Ecto neural progenitor cell (in vitro differentiated cells): ENCODE measurements at regions not wholly inside any gene's neighbourhood (a gene's known extent, or its start where the extent isn't known, plus 50 kb on each side); places are given as distances from the start of the nearest gene placed in this dataset.
A peak's percentile ranks its signal among the peaks of the same experiment; 100 is the strongest.
"Not testable (repeated sequence)": the region's sequence is repeated elsewhere in the genome, so short reads cannot be mapped to it uniquely, and the experiment has no call there.

Experiments used
- DNase-seq: peaks from one replicate; pipeline ENCODE4 v3.0.0-alpha.2; 2018; ENCODE audit warnings: low spot score

- DNase-seq: no peak
These were observed 51.0 kb upstream of the ACTR3 start for GRCh38 chr2:113838744-113839444.

DNA sequence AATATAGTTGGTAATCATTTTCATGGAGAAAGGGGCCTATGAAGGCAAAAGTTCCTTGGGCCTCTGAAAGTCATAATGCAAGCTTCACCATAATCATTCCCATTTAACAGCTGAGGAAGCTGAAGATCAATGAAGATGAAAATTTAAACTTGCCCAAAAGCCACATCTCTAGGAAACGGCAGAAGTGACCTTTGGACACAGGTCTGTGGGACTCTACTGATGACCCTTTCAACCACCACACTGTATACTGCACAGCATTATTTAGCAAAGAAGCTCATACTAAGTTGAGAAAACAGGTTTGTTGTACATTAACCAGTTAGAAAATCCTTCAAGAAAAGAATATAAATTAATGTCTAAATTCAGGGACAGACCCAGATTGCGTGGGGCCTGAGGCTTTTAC is 51.6 kb upstream of the ACTR3 start:
- DNase-seq: no peak

DNA sequence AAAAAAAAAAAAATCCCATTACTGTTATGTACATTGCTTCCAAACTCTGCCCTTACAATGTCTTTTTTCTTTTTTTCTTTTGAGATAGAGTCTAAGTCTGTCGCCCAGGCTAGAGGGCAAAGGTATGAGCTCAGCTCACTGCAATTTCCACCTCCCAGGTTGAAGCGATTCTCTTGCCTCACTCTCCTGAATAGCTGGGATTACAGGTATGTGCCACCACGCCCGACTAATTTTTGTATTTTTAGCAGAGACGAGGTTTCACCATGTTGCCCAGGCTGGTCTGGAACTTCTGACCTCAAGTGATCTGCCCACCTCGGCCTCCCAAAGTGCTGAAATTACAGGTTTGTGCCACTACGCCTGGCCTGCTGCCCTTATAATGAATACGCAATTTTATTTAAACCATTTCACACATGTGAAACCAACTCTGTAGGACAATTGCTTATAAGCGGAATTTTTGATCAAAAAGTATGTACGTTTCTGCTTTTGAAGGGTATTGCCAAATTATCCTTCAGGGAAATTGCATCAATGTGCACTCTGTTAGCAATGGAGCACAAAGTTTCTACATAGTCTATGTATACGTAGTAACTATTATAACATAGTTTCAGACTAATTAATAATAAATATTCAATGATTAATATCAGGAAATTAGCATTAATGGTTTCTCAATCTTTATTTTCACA is 55.7 kb upstream of the ACTR3 start:
- DNase-seq: no peak

- no peak for DNase-seq
These were observed 57.0 kb upstream of the ACTR3 start for GRCh38 chr2:113832795-113833290.

DNA sequence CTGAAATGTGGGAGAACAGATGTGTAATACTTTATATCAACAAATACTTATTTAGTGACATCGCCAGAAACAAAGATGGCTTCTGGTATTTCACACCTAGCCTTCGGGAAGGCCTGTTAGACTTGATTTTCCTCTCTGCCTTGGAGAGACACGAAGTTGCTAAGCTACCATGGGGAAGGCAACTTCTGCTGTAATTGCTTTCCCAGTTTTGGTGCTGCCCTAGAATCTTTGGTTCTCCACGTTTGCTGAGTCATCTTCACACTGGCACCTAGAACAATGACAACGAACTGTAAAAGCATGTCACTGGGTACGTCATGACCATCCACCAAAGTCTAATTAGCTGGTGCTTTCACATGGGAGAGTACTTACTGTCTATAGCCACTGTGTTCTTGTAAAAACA is 58.7 kb upstream of the ACTR3 start:
- no peak for DNase-seq

DNA sequence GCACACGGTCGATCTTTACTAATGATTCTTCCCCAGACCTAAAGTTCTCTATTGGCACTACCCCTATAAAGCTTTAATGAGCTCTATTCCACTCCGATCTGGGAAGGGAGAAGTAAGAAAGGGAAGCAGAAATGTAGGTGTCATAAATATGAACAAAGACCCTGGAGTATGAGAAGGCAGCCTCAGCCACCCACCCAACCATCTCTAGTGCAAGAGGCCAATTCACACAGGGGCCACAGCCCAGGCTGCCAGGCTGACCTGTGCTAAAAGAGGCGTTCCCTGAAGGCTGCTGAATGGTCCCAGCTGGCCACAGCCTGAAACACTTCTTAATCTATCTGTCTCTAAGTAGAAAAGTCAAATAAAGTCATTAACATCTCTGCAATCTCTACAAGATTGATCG is 60.1 kb upstream of the ACTR3 start:
- no peak for DNase-seq

DNA sequence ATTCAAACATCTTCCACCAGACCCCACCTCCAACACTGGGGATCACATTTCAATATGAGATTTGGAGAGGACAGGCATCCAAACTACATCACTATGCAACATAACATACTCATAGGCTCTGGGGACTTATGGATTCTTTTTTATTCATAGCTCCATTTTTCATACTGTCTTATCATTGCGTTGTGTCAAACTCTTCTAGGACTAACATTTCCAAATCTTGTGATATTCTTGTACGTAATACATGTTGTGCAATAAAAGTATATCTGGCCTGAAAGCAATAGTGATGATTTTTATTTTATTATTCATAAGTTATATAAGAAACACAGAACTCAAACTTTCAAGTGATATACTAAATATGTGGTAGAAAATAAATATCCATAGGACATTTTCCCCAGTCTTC is 60.6 kb upstream of the ACTR3 start:
- DNase-seq: no peak

DNA sequence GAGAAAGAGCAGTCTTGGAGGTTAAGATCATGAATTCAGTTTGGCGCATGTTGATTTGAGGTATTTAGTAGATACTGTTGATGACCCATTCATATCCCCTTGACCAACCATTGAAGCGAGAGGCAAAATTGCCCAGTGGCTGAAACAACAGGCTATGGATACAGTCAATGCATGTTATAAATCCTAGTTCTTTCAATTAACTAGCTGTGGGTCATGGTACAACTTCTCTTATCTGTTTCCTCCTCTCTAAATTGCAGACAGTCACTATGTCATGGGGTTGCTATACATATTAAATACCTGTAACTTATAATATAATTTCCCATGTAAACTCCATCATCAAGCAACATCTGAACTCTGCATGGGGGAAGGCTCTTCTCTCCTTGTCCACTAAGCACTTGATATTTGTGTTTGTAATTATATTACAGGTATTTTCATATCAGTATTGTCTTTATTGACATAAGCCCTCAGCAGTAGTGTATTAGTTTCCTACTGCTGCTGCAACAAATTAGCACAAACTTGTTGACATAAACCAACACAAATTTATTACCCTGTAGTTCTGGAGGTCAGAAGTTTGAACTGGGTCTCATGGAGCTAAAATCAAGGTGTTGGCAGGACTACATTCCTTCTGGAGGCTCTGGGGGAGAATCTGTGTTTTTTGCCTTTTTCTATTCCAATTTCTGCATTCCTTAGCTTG is 61.7 kb upstream of the ACTR3 start:
- no peak for DNase-seq

- no peak for DNase-seq
These were observed 62.5 kb upstream of the ACTR3 start for GRCh38 chr2:113827426-113827825.

DNA sequence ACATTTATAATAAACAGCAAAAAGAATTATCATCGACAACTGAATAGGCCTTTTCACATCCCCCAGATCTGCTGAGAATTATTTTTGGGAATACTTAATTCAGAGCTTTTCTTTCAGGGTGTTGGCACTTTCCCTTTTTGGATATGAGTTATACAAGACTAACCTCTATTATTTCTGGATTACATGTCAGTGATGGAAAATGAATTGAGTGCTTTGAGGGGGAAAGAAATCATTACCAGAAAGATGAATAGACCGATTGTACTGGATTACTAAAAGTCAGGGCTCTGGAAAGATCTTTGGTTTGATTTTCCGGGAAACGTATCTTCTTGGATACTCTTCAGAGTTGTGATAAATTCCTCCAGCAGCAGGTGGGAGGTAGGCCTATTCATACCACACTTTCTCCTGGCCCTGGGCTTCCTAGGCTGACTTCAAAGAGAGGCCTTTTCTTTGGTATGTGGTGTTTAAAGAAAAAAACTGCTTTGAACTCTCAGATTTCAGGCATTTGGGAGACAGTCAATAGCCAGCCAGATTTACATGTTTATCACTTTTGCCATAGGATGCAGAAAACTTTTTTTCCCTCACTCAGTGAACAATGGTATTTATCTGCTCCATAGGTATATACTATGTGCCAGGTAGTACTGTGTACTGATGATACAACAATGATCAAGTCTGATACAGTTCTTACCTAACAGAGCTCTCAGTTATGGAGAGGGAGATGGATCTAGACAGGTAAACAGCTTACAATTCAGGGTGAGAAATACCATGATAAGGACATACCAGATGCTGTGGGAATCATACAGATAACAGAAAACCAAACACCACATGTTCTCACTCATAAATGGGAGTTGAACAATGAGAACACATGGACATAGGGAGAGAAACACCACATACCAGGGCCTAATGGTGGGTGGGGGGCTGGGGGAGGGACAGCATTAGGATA is 63.3 kb upstream of the ACTR3 start:
- DNase-seq: no peak

- DNase-seq: no peak
These were observed 65.9 kb upstream of the ACTR3 start for GRCh38 chr2:113823716-113824595.

GRCh38 chr2:113822087-113822815 is 65.8 kb upstream of the SLC35F5 start:
- no peak for DNase-seq

- peak; percentile 52 for DNase-seq
These were observed 62.0 kb upstream of the SLC35F5 start for GRCh38 chr2:113818382-113818951.

DNA sequence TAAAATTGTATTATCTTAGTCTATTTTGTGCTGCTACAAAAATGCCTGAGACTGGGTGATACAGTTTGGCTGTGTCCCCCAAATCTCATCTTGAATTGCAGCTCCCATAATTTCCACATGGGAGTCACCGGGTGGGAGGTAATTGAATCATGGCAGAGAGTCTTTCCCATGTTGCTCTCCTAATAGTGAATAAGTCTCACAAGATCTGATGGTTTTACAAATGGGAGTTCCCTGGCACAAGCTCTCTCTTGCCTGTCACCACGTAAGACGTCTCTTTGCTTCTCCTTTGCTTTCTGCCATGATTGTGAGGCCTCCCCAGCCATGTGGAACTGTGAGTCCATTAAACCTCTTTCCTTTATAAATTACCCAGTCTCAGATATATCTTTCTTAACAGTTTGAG is 57.0 kb upstream of the SLC35F5 start:
- not testable (repeated sequence) for DNase-seq

- DNase-seq: no peak
These were observed 55.8 kb upstream of the SLC35F5 start for GRCh38 chr2:113812204-113812603.

- no peak for DNase-seq
These were observed 52.8 kb upstream of the SLC35F5 start for GRCh38 chr2:113809076-113809736.

DNA sequence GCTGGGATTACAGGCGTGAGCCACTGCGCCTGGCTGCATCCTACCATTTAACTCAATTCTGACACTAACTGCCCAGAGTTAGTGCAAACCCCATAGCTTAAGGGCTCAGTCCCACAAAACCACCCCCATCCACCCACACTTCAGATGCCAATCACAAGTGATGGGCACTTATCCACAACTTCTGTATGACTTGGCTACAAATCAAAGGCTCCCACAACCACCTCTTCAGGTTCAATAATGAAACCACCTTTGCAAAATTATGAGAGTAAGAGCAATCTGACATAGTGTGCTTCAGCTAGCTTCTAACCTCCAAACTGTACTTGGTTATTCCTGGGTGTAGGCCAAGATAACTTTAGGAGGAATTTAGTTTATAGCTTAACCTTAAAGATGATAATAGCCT is 51.3 kb upstream of the SLC35F5 start:
- no peak for DNase-seq

DNA sequence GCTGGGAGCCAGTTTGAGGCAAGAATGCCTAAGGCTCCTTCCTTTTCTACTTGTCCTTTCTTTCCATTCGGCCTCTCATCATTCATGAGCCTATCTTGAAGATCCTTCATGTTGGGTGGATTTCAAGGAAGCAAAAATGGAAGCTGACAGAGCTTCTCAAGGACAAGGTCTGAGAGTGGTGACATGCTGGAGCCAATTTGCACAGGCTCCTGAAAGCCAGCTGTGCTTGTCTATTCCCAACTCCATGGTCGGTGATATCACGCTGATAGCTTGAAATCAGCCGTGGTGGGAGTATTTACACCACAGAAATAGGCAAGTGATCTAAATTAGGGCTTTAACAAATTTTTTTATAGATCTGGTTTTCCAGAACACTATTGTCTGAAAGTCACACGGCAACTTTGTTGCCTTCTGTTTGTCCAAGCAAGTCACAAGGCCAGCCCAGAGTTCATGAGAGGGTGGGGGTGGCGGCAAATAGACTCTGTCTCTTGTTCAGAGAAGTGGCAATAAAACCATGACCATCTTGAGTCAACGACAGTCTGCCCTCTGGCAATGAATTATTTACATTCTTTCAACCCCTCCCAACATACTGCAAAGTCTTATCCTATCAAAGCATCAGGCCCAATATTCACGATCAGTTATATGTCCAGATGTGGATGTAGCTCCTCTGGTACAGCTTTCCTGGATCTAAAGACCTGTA is 49.9 kb upstream of the SLC35F5 start:
- DNase-seq: no peak
